PFSK-1 (cell line): ENCODE measurements at regions not wholly inside any gene's neighbourhood (a gene's known extent, or its start where the extent isn't known, plus 50 kb on each side); places are given as distances from the start of the nearest gene placed in this dataset.

Source experiments
- FOXP2 ChIP-seq: optimal IDR thresholded peaks from 2 replicates; pipeline ENCODE3; 2011; ENCODE audit warnings: borderline replicate concordance, control low read depth, inconsistent platforms; ENCODE audit not compliant: insufficient read depth; ENCODE audit errors: extremely low read length, extremely low read depth
- POLR2AphosphoS5 ChIP-seq: IDR thresholded peaks from 2 replicates; pipeline ENCODE4 v1.6.1; 2012; ENCODE audit warnings: low read depth, mild to moderate bottlenecking, control low read depth, low read length, moderate library complexity
- SIN3A ChIP-seq: IDR thresholded peaks from 2 replicates; pipeline ENCODE4 v1.6.1; 2012; ENCODE audit warnings: mild to moderate bottlenecking, low read length, moderate library complexity, borderline replicate concordance; ENCODE audit not compliant: insufficient read depth
- TAF1 ChIP-seq: IDR thresholded peaks from 2 replicates; pipeline ENCODE4 v1.6.1; 2012; ENCODE audit warnings: low read length, control low read depth, borderline replicate concordance; ENCODE audit not compliant: insufficient read depth
- TF ChIP-seq, protein P1 (sequence below), 2 experiments: IDR thresholded peaks; 2 replicates each; pipeline versions ENCODE4 v1.6.1 to v1.8.0; 2011 to 2012; ENCODE audit warnings: low read depth in 2 of 2, low read length in 2 of 2, control low read depth in 1 of 2, inconsistent platforms in 1 of 2, mild to moderate bottlenecking in 1 of 2, moderate library complexity in 1 of 2; ENCODE audit not compliant: insufficient read depth in 1 of 2

GRCh38 chr2:236887953-236888793 lies 197.5 kb upstream of the COPS8 start:
- TF ChIP-seq, protein P1, sequence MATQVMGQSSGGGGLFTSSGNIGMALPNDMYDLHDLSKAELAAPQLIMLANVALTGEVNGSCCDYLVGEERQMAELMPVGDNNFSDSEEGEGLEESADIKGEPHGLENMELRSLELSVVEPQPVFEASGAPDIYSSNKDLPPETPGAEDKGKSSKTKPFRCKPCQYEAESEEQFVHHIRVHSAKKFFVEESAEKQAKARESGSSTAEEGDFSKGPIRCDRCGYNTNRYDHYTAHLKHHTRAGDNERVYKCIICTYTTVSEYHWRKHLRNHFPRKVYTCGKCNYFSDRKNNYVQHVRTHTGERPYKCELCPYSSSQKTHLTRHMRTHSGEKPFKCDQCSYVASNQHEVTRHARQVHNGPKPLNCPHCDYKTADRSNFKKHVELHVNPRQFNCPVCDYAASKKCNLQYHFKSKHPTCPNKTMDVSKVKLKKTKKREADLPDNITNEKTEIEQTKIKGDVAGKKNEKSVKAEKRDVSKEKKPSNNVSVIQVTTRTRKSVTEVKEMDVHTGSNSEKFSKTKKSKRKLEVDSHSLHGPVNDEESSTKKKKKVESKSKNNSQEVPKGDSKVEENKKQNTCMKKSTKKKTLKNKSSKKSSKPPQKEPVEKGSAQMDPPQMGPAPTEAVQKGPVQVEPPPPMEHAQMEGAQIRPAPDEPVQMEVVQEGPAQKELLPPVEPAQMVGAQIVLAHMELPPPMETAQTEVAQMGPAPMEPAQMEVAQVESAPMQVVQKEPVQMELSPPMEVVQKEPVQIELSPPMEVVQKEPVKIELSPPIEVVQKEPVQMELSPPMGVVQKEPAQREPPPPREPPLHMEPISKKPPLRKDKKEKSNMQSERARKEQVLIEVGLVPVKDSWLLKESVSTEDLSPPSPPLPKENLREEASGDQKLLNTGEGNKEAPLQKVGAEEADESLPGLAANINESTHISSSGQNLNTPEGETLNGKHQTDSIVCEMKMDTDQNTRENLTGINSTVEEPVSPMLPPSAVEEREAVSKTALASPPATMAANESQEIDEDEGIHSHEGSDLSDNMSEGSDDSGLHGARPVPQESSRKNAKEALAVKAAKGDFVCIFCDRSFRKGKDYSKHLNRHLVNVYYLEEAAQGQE (IDR thresholded peaks at IDR 0.05; ENCODE audit: insufficient read depth in 1 of 2, low read depth in 2 of 2, low read length in 2 of 2), result no peak
- TF ChIP-seq FOXP2 (no peak), SIN3A (no peak), TAF1 (no peak), POLR2AphosphoS5 (no peak)

DNA sequence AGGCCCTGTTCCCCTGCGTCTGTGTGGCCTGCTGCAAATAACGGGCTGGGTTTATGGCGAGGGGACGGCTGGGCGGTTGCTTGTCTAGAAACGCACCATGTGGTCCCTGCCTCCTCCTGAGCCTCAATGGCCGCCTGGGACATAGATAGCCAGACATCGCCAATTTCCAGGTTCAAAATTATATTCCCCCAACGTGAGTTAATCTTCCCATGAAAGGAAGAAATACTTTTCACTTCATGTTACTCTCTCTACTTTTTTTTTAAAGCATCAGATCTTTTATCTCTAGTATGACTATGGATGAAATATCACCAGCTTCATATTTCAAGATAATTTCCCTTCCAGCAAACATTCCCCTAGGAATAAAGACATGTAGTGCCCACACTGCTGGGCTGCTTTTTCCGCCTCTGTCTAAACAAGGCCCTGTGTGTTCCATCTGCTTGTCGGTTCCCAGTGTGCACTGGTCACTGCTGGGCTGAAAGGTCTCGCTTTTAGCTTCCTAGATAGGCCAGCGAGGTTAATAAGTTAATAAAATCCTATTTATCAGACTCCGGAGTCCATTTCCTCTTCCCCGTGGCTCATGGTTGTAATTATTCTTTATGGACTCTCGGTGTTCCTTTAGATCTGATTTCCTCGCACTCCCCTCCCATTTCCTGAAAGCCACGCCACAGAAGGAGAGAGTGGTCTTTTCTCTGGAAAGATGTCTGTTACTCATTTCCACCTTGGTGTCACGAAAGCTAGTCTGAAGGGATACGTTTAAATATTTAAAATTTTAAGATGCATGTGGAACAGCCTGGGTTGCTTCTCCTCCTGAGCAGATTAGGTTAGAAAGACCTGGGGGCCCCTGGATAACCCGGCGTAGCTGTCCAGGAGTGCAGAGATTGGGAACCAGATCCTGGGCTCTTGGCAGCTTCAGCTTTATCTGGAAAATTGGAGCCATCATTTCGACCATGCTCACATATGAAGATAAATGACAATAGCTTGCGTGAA lies 196.6 kb upstream of the COPS8 start:
- no peak for TF ChIP-seq FOXP2
- TF ChIP-seq TAF1, result no peak

DNA sequence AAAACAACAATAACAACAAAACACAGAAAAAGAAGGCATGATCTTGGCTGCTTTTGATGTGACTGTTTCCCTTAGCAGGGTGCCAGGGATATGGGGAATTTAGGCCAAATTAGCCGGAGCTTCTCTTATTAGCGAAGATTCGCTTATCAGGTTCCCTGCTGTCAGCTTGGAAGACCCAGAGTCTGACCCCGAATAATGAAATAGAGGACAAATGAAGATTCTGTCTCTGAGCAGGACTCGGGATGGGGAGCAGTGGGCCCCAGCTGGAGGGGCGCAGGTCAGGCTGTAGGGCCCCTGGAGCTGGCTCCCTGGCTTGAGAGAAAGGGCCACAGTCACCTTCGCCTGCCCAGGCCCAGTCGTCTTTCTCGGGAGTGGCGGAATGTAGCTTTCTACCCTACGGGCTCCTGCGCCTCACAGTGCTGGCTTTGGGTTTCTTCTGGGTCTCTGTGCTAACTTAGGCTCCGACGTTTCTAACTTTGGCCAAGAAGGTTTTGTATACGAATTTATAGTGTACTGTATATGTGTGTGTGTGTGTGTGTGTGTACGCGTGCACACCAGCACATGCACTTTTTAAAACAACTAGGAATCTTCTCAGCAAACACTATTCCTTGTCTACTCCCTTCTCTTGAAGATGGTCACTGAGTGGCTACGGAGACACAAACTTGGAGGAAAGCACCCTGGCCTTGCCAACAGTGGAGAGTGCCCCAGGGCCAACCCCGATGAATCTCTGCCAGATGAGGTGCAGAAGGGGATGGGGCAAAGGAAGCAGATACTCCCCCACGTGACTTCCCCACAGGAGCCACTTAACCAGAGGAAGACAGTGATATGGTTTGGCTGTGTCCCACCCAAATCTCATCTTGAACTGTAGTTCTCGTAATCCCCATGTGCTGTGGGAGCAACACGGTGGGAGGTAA lies 195.6 kb upstream of the COPS8 start:
- no peak for TF ChIP-seq FOXP2
- TF ChIP-seq TAF1, result no peak

DNA sequence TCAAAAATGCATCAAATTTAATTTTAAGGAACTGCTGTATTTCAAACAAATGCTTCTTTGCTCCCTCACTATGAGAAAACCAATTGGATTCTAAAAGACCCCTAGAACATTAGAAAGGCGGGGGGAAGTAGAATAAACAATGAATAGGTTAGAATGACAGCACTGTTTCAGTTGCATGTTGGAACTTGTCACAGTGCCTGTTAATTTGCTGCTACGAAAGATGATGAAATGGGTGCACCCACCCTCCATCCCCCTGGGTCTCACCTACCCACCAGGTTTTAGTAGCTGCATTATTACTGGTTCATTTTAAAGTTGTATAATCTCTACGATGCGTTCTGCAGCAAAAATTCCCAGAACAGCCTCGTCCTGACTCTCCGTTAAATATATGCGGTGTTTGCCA lies 193.0 kb upstream of the COPS8 start:
- TF ChIP-seq, protein P1 (IDR thresholded peaks at IDR 0.05; ENCODE audit: insufficient read depth in 1 of 2, low read depth in 2 of 2, low read length in 2 of 2), result no peak
- TF ChIP-seq TAF1 (no peak), SIN3A (no peak), POLR2AphosphoS5 (no peak), FOXP2 (no peak)

DNA sequence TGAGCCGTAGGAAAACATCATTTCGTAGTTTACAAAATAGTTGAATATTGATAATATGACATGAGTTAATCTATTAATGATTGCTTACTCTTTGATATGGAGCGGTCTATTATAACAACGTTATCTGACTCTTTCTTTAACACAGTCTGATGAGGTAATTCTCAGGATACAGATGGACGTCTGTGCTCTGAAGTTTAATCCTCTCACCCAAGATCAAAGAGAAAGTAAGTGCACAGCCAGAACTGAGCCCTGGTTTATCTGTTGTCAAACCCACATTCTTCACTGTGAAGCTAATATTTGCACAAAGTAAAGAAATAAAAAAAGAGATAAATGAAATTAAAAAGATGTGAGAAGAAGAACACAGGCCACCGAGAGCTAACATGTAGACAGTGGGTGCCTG lies 190.9 kb upstream of the COPS8 start:
- TF ChIP-seq SIN3A (no peak), TAF1 (no peak), POLR2AphosphoS5 (no peak), FOXP2 (no peak)

DNA sequence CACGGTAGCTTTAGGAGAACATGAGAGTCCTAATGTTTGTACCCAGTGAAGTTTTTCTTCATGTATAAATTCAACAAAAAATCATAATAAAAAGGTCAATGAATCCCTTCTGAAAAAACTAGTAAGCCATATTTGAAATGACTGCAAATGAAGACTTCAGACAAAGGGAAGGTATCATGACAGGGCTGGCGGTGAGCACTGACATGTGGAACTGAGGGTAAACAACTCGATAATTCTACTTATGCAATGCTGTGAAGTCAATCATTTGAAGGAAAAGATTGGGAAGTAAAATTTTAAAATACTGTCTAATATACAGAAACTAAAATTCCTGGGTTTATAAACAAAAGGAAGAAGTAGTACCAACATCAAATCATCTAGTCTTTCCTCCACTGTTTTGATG lies 190.2 kb upstream of the COPS8 start:
- TF ChIP-seq POLR2AphosphoS5 (no peak), TAF1 (no peak), SIN3A (no peak), FOXP2 (no peak)
- TF ChIP-seq, protein P1 (IDR thresholded peaks at IDR 0.05; ENCODE audit: insufficient read depth in 1 of 2, low read depth in 2 of 2, low read length in 2 of 2), result no peak
